Lung microvascular endothelial cell (primary cell): ENCODE measurements at regions not wholly inside any gene's neighbourhood (a gene's known extent, or its start where the extent isn't known, plus 50 kb on each side); places are given as distances from the start of the nearest gene placed in this dataset.
"Not testable (repeated sequence)": the region's sequence is repeated elsewhere in the genome, so short reads cannot be mapped to it uniquely, and the experiment has no call there.

ENCODE experiments used
- DNase-seq, 2 donors: peaks; one replicate each; pipeline versions ENCODE4 v3.0.0 to v3.0.0-alpha.2; 2010; ENCODE audit warnings: low read depth in 2 of 2

DNA sequence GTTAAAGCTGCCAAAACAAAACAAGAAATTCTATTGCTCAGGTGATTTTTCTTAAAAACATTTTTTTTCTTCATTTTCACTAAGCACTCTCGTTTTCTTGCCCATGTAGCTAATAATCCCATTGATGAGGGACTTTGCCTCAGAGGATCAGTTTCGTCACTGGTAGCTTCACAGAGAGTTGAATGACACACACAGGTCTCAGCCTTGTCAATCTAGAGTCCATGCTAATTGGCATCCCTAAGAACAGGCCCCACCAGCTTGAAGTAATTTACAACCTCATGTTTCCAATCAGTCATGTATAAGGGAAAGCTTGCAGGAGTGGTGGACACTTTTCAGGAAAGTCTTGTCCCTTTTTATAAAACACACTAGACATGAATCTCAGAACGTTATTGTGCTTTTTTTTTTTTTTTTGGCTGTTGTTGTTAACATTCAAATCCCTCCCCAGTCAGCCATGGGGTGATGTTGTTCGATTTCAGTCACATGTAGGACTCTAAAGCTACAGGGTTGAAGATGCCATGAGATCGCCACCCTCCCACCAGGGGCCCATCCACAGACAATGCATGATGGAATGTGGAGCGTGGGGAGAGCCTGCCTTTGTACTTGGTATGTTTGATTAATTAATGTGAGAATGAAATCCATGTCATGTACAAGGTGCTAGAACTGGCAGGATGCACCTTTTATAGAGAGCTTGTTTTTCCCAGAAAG is 232.4 kb upstream of the FZD8 start:
- no peak for DNase-seq

DNA sequence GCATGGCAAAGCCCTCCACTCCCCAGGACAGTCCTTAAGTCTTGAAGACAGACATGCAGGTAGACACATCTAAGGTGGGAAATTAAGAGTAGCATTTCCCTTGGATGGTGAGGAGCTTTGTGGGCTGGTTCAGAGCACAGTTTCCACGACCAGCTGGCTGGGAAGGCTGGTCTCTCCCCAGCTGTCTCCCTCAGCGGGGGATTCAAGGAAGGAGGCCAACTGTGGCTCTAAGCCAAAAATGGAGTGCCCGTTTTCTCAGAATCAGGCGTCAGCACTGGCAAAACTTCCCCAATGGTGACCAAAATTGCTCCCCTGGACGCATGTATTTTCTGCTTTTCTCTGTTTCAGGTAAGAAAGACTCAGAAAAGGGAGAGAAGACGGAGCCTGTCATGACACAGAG is 230.6 kb upstream of the FZD8 start:
- no peak for DNase-seq

DNA sequence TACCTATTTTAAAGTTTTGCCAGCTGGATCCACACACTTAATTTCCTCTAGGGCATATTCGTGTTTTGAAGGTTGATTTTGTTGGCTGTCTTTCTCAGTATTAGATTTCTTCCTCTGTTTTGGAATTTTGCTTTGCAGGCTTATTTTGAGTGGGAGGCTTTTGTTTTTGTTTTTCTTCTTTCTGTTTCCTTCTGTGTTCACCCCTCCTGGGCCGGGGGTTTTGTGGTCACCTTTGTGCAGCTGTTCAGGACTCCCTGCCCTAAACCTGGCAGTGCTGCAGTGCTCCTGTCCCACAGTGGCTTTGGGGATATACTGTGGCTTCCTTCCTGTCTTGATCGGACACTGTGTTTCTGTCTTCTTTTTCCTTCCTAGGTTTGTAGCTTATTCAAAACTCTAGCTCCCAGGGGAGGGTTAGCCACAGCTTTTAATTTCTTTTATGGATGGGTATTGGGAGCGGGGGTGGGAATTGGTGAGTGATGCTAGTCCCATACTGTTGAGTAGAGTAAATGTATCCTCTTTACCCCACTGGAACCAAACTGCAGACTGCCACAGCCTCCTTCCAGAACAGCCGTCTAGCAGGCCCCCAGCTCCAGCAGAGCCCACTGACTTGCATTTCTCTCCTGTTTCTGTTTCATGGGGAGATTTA is 228.7 kb upstream of the FZD8 start:
- peak in 1 of 2 donors; percentile 69 for DNase-seq

DNA sequence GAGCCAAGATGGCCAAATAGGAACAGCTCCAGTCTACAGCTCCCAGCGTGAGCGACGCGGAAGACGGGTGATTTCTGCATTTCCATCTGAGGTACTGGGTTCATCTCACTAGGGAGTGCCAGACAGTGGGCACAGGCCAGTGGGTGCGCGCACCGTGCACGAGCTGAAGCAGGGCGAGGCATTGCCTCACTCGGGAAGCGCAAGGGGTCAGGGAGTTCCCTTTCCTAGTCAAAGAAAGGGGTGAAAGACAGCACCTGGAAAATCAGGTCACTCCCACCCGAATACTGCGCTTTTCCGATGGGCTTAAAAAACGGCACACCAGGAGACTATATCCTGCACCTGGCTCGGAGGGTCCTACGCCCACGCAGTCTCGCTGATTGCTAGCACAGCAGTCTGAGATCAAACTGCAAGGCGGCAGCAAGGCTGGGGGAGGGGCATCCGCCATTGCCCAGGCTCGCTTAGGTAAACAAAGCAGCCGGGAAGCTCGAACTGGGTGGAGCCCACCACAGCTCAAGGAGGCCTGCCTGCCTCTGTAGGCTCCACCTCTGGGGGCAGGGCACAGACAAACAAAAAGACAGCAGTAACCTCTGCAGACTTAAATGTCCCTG is 216.7 kb upstream of the FZD8 start:
- not testable (repeated sequence) for DNase-seq

DNA sequence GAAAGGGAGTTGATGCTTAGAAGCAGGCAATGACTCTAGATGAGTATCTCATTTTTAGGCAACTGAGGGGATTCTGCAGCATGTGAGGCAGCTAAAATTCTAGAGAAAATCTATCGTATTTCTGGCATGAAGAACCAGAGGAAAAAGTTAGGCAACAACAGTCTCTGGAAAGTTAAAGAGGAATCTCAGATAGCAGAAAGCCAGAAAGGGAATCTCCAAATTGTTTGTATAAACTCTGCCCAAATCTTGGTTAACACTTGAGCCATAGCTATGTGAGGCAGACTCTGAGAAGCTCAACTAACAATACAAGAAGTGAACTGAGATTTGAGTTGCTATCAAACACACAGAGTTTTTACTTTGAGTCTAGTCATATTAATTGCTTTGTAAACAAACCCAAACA is 215.8 kb upstream of the FZD8 start:
- no peak for DNase-seq

DNA sequence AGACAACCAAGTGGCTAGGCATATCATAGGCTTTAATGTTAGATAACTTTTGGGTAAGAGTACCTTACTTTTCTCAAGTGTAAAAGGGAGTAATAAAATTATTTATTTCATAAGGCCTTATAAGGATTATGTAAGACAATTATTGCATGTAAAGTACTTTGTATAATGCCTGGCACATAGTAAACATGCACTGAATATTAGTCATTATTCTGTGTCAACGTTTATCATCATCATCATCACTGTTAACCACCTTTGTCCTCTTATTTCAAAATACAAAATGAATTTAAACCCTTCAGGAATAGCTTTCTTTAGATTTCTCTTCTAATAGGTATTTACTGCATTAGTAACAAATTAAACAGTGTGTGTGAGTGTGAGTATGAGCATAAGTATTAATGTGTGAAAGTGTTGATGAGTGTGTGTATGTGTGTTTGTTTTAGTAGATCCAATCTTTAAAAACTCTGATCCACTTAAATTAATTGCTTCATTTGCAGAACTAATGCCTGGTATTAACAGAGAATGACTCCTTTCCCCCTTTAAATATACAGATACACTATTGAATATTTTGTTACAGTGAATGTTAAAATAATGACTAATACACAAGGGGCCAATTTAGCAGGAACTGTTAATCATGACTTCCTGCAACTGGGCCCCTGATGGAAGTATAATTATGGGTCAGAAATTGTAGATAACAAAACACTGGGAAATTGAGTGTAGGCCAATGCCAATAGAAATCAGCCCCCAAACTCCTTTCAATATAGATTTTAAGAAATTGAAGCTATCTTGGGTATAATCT is 213.3 kb upstream of the FZD8 start:
- peak in 1 of 2 donors; percentile 30 for DNase-seq

DNA sequence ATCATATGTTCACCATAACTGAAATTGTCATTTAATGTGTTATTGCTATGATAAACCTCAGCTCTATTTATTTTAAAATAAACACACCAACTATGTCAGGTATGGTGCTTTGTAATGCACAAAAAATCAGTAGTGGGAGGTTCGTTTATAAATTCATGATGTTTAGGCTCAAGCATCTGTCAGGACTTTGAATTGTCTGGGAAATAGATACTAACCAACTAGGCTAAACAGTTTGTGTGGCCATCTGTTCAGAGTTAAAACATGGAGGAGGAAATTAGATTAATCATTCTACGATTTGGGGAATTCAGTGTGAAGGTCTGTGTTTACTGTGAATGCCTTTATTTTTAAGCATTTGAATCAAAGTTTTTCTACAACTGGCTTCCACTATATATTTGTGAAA is 212.6 kb upstream of the FZD8 start:
- DNase-seq, result no peak

DNA sequence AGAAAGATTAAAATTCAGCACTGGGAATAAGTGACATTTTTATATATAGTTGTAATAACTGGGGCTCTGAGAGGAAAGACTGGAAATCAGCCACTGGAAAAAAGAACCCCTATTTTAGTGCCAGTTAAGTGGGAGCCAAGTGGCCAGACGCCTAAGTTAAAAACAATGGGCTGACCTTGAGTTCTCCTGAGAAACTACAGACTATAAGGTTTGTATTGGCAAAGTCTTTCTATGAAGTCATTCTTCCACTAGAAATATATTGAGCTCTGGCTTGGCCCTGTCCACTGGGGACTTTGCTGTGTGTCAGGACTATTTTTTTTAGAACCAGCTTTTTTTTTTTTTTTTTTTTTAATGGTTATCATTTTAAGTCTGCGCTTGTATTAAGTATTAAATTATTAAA is 210.6 kb upstream of the FZD8 start:
- DNase-seq, result peak; percentile 5 to 30

DNA sequence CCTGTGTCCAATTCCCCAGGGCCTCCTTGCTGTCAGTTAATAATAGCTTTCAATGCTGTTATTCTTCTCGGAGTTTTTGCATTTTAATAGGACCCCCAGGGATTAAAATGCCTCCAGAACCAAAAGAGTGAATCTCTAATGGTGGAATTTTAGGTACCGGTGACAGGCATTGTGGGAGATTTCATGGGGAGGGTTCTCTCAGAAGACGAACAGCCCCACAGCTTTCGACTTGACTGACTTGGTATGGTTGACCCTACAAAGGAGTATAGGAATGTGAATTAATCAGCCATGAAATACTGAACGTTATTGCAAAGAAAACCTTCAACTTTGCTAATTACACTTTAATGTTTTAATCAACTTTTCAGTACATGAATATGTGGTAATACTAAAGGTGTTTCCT is 206.3 kb upstream of the FZD8 start:
- no peak for DNase-seq

DNA sequence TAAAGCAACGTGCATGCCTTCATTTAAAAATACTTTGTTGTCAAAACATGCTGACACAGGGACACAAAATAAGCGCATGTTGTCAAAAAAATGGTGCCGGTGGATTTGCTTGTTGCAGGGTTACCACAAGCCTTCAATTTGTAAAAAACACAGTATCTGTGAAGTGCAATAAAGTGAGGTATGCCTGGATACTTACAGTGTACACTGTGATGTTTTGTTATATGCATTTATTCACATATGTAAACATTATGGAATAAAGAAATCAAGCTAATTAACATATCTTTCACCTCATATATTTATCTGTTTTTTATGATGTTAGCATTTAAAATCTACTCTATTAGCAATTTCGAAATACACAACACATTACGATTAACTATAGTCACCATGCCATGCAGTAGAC is 202.6 kb upstream of the FZD8 start:
- DNase-seq, result no peak

DNA sequence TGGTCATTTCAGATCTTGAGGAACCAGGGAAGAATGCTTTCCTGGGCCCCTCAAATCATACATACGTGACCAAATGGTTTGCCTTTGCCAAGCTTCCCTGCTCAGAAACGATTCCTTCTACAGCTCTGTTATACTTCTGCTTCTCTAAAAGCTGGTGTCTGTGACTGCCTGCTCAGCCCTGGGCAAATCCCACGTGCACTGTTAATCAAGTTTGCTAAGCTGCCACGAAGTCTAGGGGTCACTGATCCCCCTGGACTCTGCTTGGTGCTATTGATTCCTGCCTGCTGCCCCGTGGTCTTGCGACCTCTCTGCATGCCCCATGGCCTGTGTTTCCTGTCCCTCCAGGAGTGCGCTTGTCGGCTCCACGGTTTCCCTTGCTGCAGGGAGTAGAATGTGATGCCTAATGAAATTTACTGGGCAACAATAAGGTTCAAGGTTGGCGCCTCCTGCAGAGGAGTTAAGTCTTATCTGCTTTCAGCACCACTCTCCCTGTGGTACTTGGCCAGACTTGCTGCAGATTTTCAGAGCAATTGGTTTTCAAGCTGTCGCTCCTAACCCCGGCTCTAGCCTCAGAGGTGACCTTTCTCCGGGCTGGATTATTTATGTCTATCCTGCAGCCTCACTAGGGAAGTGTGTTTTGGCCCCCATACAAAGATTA is 201.6 kb upstream of the FZD8 start:
- peak; percentile 36 to 88 for DNase-seq

DNA sequence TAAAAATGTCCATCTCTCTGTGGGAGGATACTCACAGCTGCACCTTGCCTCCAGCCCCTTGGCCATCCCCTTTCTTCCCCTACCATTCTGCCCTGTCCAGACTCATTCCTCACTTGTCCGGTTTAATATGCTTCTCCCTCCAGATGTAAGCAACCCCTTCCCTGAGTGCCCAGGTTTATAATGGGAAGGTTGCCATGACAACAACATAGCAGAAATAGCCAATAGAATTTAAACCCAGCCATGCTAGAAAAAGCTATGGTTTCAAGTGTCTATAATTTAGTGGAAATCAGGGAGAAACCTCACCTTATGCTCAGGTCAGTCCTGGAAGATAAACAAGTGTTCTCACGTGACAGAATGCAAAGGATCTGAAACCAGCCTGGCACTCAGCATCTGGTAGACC is 196.0 kb upstream of the FZD8 start:
- no peak for DNase-seq

DNA sequence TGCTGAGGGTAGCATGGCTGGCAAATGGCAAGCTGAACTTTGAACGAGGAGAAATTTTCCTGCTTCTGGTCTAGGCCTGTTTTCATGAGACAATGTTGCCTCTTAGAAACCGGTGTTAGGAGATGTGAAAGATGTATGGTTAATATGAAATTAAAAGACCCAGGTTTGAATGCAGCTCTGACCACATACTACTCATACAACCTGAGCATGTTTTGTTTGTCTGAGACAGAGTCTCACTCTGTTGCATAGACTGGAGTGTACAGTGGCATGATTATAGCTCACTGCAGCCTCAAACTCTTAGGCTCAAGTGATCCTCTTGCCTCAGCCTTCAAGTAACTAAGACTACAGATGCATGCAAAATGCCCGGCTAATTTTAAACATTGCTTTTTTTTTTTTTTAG is 193.4 kb upstream of the FZD8 start:
- DNase-seq, result no peak

DNA sequence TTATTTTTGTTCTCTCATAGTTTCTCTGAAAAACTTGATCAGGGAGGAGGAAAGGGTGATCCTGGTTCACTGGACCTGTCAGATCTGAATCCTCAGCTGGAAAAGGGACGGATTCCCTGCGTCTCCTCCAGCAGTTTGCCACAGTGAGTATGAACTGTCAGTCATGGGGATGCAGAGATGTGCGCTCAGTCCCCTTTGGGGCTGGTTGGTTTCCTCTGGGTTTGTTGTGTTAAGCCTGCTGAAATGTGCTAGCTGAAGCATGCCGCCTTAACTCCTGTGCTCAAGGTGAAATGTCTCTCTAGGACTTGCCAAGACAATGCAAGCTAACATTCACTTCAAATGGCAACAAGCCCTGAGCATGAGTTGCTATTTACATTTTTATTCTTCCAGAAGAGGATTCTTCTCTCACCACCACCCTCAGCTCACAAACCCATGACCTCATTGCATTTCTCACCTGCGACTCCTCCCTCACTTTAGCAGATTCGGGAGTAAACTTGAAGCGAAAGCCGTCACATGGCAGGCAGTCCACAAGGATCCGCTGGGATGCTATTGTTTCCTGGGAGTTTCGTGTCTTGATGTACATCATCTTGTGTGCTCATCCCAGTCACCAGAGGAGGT is 192.9 kb upstream of the FZD8 start:
- DNase-seq, result no peak

DNA sequence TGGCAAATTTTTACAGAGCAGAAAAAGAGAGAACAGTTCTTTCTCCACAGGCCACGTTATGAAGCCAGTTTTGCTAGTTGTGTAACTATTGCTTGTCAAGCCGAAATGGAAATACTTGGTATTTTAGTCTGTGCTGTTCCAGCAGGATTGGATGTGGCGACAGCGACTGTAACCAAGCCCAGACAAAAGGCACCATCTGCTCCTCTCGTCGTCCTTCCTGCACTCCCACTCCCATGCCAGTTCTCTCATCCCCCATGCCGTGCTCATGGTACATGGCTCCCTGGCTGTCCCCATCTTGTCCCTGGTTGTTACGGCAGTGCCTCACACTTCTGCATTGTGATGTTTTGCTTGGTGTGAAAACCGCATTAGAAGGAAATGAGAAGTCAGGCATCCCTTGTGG is 185.7 kb upstream of the FZD8 start:
- DNase-seq, result no peak

DNA sequence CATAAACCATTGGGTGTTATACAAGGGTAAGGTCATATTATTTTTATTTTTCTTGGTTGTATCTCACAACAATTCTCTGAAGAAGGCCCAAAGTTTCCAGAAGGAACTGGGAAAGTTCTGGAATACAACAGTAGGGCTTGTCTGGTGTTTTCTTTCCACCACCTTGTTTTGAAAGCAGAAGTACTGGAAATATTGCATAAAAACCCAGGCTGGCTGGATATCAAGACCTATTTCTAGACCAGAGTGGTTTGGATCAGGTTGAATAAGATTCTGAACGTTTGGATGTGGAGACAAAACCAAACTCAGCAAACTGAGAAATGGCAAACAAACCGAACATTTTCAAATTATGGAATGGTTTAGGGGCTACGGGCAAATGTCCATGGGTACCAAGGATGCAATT is 182.6 kb upstream of the FZD8 start:
- no peak for DNase-seq

DNA sequence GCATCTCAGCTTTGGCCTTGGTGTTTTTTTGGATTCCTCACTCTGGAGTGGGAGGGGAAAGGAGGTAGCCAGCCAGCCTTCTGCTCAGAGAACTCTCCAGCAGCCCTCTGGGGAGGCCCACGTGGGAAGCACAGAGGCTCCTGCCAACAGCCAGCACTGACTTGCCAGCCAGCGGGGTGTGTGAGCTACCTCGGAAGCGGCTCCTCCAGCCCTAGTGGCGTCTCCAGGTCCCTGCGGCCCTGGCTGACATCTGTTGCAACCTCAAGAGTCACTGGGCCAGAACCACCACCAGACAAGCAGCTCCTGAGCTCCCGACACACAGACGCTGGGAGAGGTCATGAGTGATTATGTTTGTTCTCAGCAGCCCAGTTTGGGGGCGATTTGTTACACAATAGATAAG is 180.2 kb upstream of the FZD8 start:
- peak in 1 of 2 donors; percentile 20 for DNase-seq

DNA sequence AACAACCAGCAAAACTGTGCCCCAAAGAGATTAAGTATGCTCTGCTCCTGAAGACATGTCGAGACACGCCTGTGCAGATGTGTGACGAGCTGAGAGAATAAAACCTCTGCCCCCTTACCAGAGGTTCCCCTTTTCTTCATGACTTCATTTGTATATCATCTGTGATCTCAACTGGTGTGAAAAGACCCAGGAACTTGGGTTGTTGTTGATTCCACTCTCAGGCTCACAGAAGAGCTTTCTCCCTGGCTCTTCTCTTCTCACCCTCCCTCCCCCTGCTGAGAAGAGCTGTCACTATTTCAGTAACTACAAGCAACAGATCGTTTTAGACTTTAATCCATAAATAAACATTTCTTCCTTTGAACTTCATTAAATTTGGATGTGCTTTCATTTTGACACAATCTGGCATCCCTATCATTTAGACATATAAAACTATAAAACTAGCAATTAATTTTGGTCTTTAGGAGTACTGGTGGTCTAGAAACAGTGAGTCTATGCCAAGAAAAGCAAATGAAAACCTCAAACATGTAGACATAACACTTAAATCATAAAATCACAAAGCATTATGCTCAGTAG is 179.3 kb upstream of the FZD8 start:
- DNase-seq, result no peak

DNA sequence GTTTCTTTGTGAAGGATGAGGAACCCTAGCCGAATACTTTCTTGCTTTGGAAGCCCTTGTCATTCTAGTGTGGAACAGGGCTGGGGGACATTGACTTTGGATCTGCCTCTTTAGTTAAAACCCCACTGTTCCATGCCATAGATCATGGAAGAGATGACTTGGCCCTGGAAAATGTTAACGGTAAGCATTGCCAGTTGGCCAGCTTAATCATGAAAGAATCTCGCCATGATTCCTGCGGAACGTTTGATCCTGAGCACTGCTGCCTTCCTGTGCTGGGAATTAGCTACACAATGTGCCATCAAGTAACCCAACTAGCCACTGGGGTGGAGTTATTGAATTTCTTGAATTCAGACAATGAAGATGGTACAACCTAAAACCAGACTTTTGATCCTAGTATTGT is 177.6 kb upstream of the FZD8 start:
- no peak for DNase-seq

DNA sequence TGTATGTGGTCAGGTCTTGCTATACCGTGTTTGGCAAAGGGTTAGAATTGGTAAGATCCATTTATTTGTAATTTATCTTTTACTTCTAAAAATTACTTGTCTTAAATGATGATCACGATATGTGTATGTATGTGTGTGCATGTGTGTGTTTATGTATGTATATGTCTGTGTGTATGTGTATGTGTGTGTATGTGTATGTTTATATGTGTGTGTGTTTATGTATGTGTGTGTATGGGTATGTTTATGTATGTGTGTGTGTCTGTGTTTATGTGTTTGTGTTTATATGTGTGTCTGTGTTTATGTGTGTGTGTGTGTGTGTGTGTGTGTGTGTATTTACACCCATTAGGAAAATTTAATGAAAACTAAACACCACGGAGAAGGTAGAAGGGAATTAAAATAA is 176.9 kb upstream of the FZD8 start:
- DNase-seq, result no peak

DNA sequence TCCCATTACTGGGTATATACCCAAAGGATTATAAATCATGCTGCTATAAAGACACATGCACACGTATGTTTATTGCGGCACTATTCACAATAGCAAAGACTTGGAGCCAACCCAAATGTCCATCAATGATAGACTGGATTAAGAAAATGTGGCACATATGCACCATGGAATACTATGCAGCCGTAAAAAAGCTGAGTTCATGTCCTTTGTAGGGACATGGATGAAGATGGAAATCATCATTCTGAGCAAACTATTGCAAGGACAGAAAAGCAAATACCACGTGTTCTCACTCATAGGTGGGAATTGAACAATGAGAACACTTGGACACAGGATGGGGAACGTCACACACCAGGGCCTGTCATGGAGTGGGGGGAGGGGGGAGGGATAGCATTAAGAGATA is 175.0 kb upstream of the FZD8 start:
- not testable (repeated sequence) for DNase-seq
